ENCODE measurements at regions not wholly inside any gene's neighbourhood (a gene's known extent, or its start where the extent isn't known, plus 50 kb on each side); places are given as distances from the start of the nearest gene placed in this dataset.

GRCh38 chr12:14262771-14263511, 102.5 kb upstream of the ATF7IP start:
- CTCF ChIA-PET, result interaction anchor here (0.6 to 1.8 kb wide), 8 partner anchors 18 to 155 kb away, joined by 3 to 7 read pairs (median 4); partner anchors contain the start of gene ATF7IP
- Mint-ChIP-seq H3K4me3 (ENCODE audit: unreplicated experiment) (no peak overlapping the region), H3K27me3 (ENCODE audit: insufficient read depth, unreplicated experiment) (no peaks in the 10 kb centered on the region), H3K9me3 (ENCODE audit: unreplicated experiment) (peaks cover 7% of the 10 kb centered on the region), H3K4me1 (ENCODE audit: insufficient read depth, unreplicated experiment) (peaks cover 12% of the 10 kb centered on the region), H3K27ac (ENCODE audit: low read depth, unreplicated experiment) (no peak overlapping the region), H3K36me3 (ENCODE audit: insufficient read depth, unreplicated experiment) (no peaks in the 10 kb centered on the region)
- BruUV-seq (replicated peaks), result no TSS peak
- no peak for DNase-seq (ENCODE audit: unreplicated experiment)
- intact Hi-C loops (cut with micrococcal nuclease), result no loop called here
- POLR2A ChIA-PET, result interaction anchor here (0.7 to 1.8 kb wide), 5 partner anchors 11 to 511 kb away, joined by 3 to 18 read pairs (median 7); partner anchors contain the start of gene ATF7IP
- no peak for TF ChIP-seq CTCF (IDR thresholded peaks at IDR 0.05; ENCODE audit: unreplicated experiment)

- CTCF ChIA-PET, result interaction anchor here (0.6 to 1.0 kb wide), 5 partner anchors 17 to 1603 kb away, joined by 3 to 6 read pairs (median 4); no protein-coding TSS in a partner anchor
- no peak overlapping the region for H3K27ac Mint-ChIP-seq (ENCODE audit: low read depth, unreplicated experiment)
- no peaks in the 10 kb centered on the region for H3K36me3 Mint-ChIP-seq (ENCODE audit: insufficient read depth, unreplicated experiment)
- POLR2A ChIA-PET, result interaction anchor here (1.1 kb wide), 1 partner anchor 10 kb away, joined by 4 read pairs; no protein-coding TSS in a partner anchor
- peaks cover 5% of the 10 kb centered on the region for H3K4me1 Mint-ChIP-seq (ENCODE audit: insufficient read depth, unreplicated experiment)
- TF ChIP-seq CTCF (IDR thresholded peaks at IDR 0.05; ENCODE audit: unreplicated experiment), result no peak
- intact Hi-C loops (cut with micrococcal nuclease), result no loop called here
- BruUV-seq (replicated peaks), result no TSS peak
- H3K4me3 Mint-ChIP-seq (ENCODE audit: unreplicated experiment), result no peak overlapping the region
- peaks cover 7% of the 10 kb centered on the region for H3K9me3 Mint-ChIP-seq (ENCODE audit: unreplicated experiment)
- H3K27me3 Mint-ChIP-seq (ENCODE audit: insufficient read depth, unreplicated experiment), result no peaks in the 10 kb centered on the region
- no peak for DNase-seq (ENCODE audit: unreplicated experiment)
These were observed 101.7 kb upstream of the ATF7IP start for GRCh38 chr12:14263742-14264141.

DNA sequence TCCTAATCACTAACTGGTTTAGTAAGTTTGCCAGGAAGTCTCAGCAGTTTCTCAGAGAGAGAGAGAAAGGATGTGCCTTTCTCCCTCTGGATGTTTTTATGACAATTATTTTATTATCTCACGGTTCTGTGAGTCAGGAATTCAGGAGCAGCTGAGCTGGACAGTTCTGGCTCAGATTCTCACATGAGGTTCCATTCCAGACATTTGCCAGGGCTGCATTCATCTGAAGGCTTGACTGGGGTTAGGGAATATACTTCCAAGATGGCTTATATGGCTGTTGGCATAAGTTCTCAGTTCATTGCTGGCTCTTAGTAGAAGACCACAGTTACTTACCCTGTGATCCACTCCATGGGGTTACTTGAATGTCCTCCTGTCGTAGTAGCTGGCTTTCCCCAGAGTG, 101.2 kb upstream of the ATF7IP start:
- Mint-ChIP-seq H3K4me1 (ENCODE audit: insufficient read depth, unreplicated experiment) (peaks cover 5% of the 10 kb centered on the region), H3K27ac (ENCODE audit: low read depth, unreplicated experiment) (no peak overlapping the region)
- no peak for TF ChIP-seq CTCF (IDR thresholded peaks at IDR 0.05; ENCODE audit: unreplicated experiment)

GRCh38 chr12:14264778-14265177, 100.7 kb upstream of the ATF7IP start:
- Mint-ChIP-seq H3K4me1 (ENCODE audit: insufficient read depth, unreplicated experiment) (peaks cover 5% of the 10 kb centered on the region), H3K4me3 (ENCODE audit: unreplicated experiment) (no peak overlapping the region), H3K27ac (ENCODE audit: low read depth, unreplicated experiment) (no peak overlapping the region), H3K9me3 (ENCODE audit: unreplicated experiment) (peaks cover 7% of the 10 kb centered on the region), H3K27me3 (ENCODE audit: insufficient read depth, unreplicated experiment) (no peaks in the 10 kb centered on the region), H3K36me3 (ENCODE audit: insufficient read depth, unreplicated experiment) (no peaks in the 10 kb centered on the region)
- intact Hi-C loops (cut with micrococcal nuclease), result no loop called here
- ChIA-PET CTCF (interaction anchor here (0.6 kb wide), 1 partner anchor 16 kb away, joined by 3 read pairs; no protein-coding TSS in a partner anchor), POLR2A (interaction anchor here (1.1 kb wide), 1 partner anchor 9 kb away, joined by 4 read pairs; no protein-coding TSS in a partner anchor)
- no peak for TF ChIP-seq CTCF (IDR thresholded peaks at IDR 0.05; ENCODE audit: unreplicated experiment)
- no TSS peak for BruUV-seq (replicated peaks)
- peak; percentile 50 for DNase-seq (ENCODE audit: unreplicated experiment)

More for the DNA sequence above, 101.2 kb upstream of the ATF7IP start:
- Mint-ChIP-seq H3K27me3 (ENCODE audit: insufficient read depth, unreplicated experiment) (no peaks in the 10 kb centered on the region), H3K9me3 (ENCODE audit: unreplicated experiment) (peaks cover 7% of the 10 kb centered on the region), H3K36me3 (ENCODE audit: insufficient read depth, unreplicated experiment) (no peaks in the 10 kb centered on the region), H3K4me3 (ENCODE audit: unreplicated experiment) (no peak overlapping the region)
- ChIA-PET POLR2A (interaction anchor here (1.1 kb wide), 1 partner anchor 9 kb away, joined by 4 read pairs; no protein-coding TSS in a partner anchor), CTCF (interaction anchor here (0.6 to 0.7 kb wide), 2 partner anchors 16 to 1604 kb away, joined by 3 to 6 read pairs; no protein-coding TSS in a partner anchor)
- DNase-seq (ENCODE audit: unreplicated experiment), result no peak
- no TSS peak for BruUV-seq (replicated peaks)
- intact Hi-C loops (cut with micrococcal nuclease), result no loop called here
